Retinal pigment epithelial cell (primary cell): ENCODE measurements at regions not wholly inside any gene's neighbourhood (a gene's known extent, or its start where the extent isn't known, plus 50 kb on each side); places are given as distances from the start of the nearest gene placed in this dataset.
"Not testable (repeated sequence)": the region's sequence is repeated elsewhere in the genome, so short reads cannot be mapped to it uniquely, and the experiment has no call there.

Experiments used
- DNase-seq: peaks from one replicate; pipeline ENCODE4 v3.0.0-alpha.2; 2010; ENCODE audit warnings: low read depth
- H3K4me3 ChIP-seq: 2 replicates; pipeline ENCODE4 v1.5.1; 2011; ENCODE audit warnings: mild to moderate bottlenecking, low read length, control low read depth, moderate library complexity

DNA sequence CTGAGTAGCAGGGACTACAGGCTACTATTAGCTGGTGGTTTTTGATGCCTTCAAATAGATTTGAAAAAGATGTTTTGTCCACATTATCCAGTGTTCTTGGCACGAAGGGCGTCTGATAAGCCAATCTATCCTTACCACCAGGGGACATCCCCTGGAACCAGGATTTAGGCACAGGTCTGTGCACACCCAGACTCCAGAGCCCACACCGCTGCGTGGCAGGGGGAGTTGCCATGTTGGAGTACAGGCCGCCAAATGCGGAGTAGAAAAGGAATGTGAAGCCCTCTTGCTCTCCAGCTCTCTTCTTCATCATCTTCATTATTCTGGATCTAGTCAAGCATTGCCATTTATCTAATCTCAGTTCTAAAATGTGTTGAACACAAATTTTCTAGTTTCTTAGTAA lies 54.3 kb downstream of the RNU1-4 start:
- H3K4me3 ChIP-seq, DNase-seq: not testable (repeated sequence)

- H3K4me3 ChIP-seq, DNase-seq: not testable (repeated sequence)
Measured at GRCh38 chr1:16795119-16795518, 54.8 kb downstream of the RNU1-4 start.

DNA sequence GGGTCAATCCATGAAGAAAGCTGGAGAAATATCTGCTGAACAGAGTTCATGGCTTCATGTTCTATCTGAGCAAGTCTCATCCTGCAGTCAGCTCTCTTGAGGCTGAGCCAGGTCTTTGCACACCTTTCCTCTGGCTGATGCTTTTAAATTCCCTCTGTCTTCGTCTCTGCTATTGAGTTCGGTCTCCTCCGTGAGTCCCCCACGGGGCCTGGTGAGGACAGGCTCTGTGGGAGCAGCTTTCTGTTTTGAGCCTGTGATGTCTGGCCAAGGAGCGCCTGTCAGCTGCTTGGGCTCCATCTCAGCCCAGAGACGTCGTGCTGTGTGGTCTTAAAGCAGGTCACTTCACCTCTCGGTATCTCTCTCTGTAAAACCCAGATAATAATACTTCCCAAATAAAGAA lies 55.9 kb downstream of the RNU1-4 start:
- not testable (repeated sequence) for DNase-seq, H3K4me3 ChIP-seq

GRCh38 chr1:16796625-16797046 lies 56.3 kb downstream of the RNU1-4 start:
- not testable (repeated sequence) for H3K4me3 ChIP-seq

GRCh38 chr1:16797065-16797464 lies 56.7 kb downstream of the RNU1-4 start:
- not testable (repeated sequence) for DNase-seq

More at GRCh38 chr1:16796625-16797046, 56.3 kb downstream of the RNU1-4 start:
- peak; percentile 17 for DNase-seq

DNA sequence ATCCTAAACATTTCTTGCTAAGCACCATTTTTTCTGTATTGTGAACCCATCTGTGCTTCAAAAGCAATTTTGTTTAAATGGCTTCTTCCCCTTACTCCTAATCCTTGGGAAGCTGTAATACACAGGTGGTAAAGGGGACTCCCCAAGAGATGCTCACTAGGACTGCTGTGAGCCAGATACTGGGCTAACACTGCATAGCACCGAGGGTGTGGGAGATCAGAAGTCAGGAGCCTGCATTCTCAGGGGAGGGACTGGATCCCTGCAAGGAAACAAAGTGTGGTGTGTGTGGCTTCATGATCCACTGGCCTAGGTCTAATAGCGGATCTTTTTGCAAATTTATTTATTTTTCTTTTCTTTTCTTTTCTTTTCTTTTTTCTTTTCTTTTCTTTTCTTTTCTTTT lies 57.7 kb downstream of the RNU1-4 start:
- not testable (repeated sequence) for DNase-seq, H3K4me3 ChIP-seq

More at GRCh38 chr1:16797065-16797464, 56.7 kb downstream of the RNU1-4 start:
- H3K4me3 ChIP-seq, result not testable (repeated sequence)
